ENCODE measurements at regions not wholly inside any gene's neighbourhood (a gene's known extent, or its start where the extent isn't known, plus 50 kb on each side); places are given as distances from the start of the nearest gene placed in this dataset.
A peak's percentile ranks its signal among the peaks of the same experiment; 100 is the strongest.

DNA sequence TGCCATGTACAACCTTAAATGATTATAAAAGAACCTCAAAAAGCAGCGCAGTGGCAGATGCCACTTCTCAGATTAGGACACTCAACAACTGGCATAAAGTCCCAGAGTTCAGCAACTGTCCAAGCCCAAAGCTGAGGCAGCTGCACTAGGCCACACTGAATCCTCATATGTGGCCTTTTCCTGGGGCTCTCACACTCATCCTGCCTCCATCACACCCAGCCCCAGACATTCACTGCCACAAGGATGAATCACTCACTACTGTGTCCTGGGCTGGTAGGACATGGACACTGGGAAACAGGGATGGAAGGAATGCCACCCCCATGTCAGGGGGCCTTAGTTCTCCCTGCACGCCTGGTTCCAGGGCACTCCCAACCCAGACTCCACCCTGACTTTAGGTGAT lies 547.7 kb downstream of the TNS3 start:
- H3K4me1 ChIP-seq (ENCODE audit: insufficient read depth, low read length), result peaks cover 13% of the 10 kb centered on the region
- H3K4me3 ChIP-seq (ENCODE audit: insufficient read depth, low read length), result no peak overlapping the region
- H3K27me3 ChIP-seq (ENCODE audit: insufficient read depth, low read length), result no peaks in the 10 kb centered on the region
- TF ChIP-seq, protein P1, sequence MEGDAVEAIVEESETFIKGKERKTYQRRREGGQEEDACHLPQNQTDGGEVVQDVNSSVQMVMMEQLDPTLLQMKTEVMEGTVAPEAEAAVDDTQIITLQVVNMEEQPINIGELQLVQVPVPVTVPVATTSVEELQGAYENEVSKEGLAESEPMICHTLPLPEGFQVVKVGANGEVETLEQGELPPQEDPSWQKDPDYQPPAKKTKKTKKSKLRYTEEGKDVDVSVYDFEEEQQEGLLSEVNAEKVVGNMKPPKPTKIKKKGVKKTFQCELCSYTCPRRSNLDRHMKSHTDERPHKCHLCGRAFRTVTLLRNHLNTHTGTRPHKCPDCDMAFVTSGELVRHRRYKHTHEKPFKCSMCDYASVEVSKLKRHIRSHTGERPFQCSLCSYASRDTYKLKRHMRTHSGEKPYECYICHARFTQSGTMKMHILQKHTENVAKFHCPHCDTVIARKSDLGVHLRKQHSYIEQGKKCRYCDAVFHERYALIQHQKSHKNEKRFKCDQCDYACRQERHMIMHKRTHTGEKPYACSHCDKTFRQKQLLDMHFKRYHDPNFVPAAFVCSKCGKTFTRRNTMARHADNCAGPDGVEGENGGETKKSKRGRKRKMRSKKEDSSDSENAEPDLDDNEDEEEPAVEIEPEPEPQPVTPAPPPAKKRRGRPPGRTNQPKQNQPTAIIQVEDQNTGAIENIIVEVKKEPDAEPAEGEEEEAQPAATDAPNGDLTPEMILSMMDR (IDR thresholded peaks at IDR 0.05; ENCODE audit: extremely low read depth, low read depth, low read length), result no peak
- H3K4me2 ChIP-seq (ENCODE audit: insufficient read depth, low read length), result no peak overlapping the region
- peak overlapping the region; percentile 2 for H2AFZ ChIP-seq (ENCODE audit: low read length)
- H3K9me3 ChIP-seq (ENCODE audit: low read depth, low read length), result no peaks in the 10 kb centered on the region
- no peak overlapping the region for H3K27ac ChIP-seq (ENCODE audit: low read depth, low read length)
- no peaks in the 10 kb centered on the region for H4K20me1 ChIP-seq (ENCODE audit: insufficient read depth, low read length)
- no peaks in the 10 kb centered on the region for H3K79me2 ChIP-seq (ENCODE audit: insufficient read depth, low read length)
- DNase-seq (ENCODE audit: insufficient read length, low spot score, missing footprints), result no peak
- no peaks in the 10 kb centered on the region for H3K36me3 ChIP-seq (ENCODE audit: insufficient read depth, low read length)

DNA sequence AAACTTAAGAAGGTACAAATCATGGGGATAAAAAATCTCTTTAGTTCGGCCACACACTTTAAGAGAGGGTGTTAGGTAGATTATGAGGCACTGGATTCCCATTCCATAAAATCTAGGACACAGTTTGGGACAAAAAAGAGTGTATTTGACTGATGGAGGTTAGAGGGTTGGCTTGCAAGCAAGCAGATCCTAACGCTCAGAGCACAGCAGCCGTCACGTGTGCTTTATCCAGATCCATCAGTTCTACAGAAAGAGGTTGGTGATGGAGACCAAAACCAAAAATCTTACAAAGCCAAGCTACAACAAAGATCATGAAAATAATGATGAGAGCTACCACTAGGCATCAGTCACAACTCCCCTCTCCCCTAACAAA lies 549.4 kb downstream of the TNS3 start:
- Histone ChIP-seq H3K4me1 (ENCODE audit: insufficient read depth, low read length) (peaks cover 9% of the 10 kb centered on the region), H3K27ac (ENCODE audit: low read depth, low read length) (peak overlapping the region; percentile 28), H3K9me3 (ENCODE audit: low read depth, low read length) (no peaks in the 10 kb centered on the region), H3K79me2 (ENCODE audit: insufficient read depth, low read length) (no peaks in the 10 kb centered on the region), H3K4me2 (ENCODE audit: insufficient read depth, low read length) (peak overlapping the region; percentile 28), H4K20me1 (ENCODE audit: insufficient read depth, low read length) (no peaks in the 10 kb centered on the region), H3K4me3 (ENCODE audit: insufficient read depth, low read length) (no peak overlapping the region), H3K36me3 (ENCODE audit: insufficient read depth, low read length) (no peaks in the 10 kb centered on the region), H3K27me3 (ENCODE audit: insufficient read depth, low read length) (no peaks in the 10 kb centered on the region), H2AFZ (ENCODE audit: low read length) (peak overlapping the region; percentile 64)
- TF ChIP-seq, protein P1 (IDR thresholded peaks at IDR 0.05; ENCODE audit: extremely low read depth, low read depth, low read length), result no peak
- no peak for DNase-seq (ENCODE audit: insufficient read length, low spot score, missing footprints)

DNA sequence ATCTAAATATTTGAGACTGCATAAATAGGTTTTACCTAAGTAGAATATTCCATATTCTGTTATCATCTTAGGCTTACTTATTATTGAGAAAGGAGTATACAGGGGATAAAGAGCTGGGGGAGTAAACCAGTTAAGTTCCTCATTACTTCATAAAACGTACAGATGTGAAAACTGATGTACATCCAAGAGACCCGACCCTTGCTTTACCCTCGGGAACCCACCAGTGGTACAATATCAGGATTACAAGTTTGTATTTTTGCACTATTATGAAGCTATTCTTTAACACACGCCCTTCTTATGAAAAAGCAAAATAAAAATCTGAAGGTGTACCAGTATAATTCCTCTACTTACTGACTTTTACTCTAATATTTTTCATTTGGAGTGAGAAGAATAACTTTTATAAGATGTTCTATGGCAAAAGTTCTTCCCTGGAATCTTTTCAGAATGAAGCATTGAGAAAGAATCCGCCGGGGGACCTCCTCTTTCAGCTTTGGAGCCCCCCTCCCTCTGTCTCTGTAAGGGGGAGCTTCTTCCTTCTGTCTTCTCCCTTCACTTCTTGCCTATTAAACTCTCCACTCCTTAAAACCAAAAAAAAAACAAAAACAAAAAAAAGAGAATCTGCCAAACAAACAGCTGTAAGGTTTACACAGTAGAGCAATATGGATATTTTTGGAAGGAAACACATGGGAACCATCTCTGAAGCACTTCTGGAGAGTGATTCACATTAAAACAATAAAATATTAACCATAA lies 550.0 kb downstream of the TNS3 start:
- Histone ChIP-seq H3K4me1 (ENCODE audit: insufficient read depth, low read length) (peaks cover 9% of the 10 kb centered on the region), H3K27me3 (ENCODE audit: insufficient read depth, low read length) (no peaks in the 10 kb centered on the region), H3K4me2 (ENCODE audit: insufficient read depth, low read length) (peak overlapping the region; percentile 28), H3K4me3 (ENCODE audit: insufficient read depth, low read length) (no peak overlapping the region), H2AFZ (ENCODE audit: low read length) (peak overlapping the region; percentile 64), H3K36me3 (ENCODE audit: insufficient read depth, low read length) (no peaks in the 10 kb centered on the region), H3K27ac (ENCODE audit: low read depth, low read length) (peak overlapping the region; percentile 28), H4K20me1 (ENCODE audit: insufficient read depth, low read length) (no peaks in the 10 kb centered on the region), H3K79me2 (ENCODE audit: insufficient read depth, low read length) (no peaks in the 10 kb centered on the region), H3K9me3 (ENCODE audit: low read depth, low read length) (no peaks in the 10 kb centered on the region)
- DNase-seq (ENCODE audit: insufficient read length, low spot score, missing footprints), result no peak
- TF ChIP-seq, protein P1 (IDR thresholded peaks at IDR 0.05; ENCODE audit: extremely low read depth, low read depth, low read length), result no peak

DNA sequence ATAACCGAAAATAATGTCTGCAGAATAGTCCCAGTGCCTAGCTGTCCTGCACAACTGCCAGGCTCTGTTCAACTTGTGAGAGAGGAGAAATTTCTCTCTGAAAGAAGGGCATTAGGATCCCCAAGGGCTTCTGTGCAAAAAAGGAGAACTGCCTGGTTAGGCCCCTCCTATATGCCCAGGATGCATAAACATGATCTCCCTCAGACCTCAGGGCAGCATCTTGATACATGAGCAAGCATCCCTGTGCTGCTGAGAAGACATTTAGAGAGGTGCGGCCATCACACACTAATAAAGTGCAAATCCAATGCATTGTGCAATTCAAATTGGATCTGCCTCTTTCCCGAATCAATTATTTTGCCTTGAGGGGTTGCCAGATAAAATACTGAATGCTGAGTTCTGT lies 553.6 kb downstream of the TNS3 start:
- Histone ChIP-seq H4K20me1 (ENCODE audit: insufficient read depth, low read length) (no peaks in the 10 kb centered on the region), H2AFZ (ENCODE audit: low read length) (no peak overlapping the region), H3K4me1 (ENCODE audit: insufficient read depth, low read length) (peaks cover 9% of the 10 kb centered on the region), H3K27ac (ENCODE audit: low read depth, low read length) (no peak overlapping the region), H3K36me3 (ENCODE audit: insufficient read depth, low read length) (no peaks in the 10 kb centered on the region), H3K4me2 (ENCODE audit: insufficient read depth, low read length) (no peak overlapping the region), H3K79me2 (ENCODE audit: insufficient read depth, low read length) (no peaks in the 10 kb centered on the region), H3K9me3 (ENCODE audit: low read depth, low read length) (no peaks in the 10 kb centered on the region), H3K27me3 (ENCODE audit: insufficient read depth, low read length) (no peaks in the 10 kb centered on the region), H3K4me3 (ENCODE audit: insufficient read depth, low read length) (no peak overlapping the region)
- no peak for DNase-seq (ENCODE audit: insufficient read length, low spot score, missing footprints)
- TF ChIP-seq, protein P1 (IDR thresholded peaks at IDR 0.05; ENCODE audit: extremely low read depth, low read depth, low read length), result no peak

Data from osteoblast (primary cell).